Omental fat pad (tissue), 3 donors: ENCODE measurements at regions not wholly inside any gene's neighbourhood (a gene's known extent, or its start where the extent isn't known, plus 50 kb on each side); places are given as distances from the start of the nearest gene placed in this dataset.

ENCODE experiments used
- ATAC-seq: fragments of 150-250 bp; one replicate; pipeline ENCODE4 v1.9.1; 2016; ENCODE audit warnings: mild to moderate bottlenecking, moderate library complexity; ENCODE audit not compliant: low FRiP score
- DNase-seq: peaks from one replicate; pipeline ENCODE4 v3.0.0-alpha.2; 2019; ENCODE audit warnings: low spot score
- TF ChIP-seq, protein P1 (sequence below), 3 donors: fragments of 450-650 bp; IDR thresholded peaks; one replicate each; pipeline ENCODE4 v1.5.1; 2016 to 2017; ENCODE audit warnings: antibody characterized with exemption in 3 of 3, mild to moderate bottlenecking in 3 of 3, moderate library complexity in 2 of 3

DNA sequence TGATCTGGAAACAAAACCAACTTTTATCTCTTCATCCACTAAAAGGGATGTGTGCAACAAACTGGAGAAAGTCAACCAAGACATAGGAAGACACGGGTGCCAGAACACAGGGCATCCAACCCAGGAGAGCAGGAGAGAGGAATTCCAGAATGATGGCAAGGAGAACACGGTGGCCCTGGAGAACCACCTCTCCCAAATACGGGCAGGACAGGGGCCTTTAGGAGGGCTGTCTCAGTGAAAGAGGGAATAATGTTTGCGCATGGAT, 93.4 kb upstream of the EGLN3 start:
- no peak for DNase-seq
- TF ChIP-seq, protein P1, sequence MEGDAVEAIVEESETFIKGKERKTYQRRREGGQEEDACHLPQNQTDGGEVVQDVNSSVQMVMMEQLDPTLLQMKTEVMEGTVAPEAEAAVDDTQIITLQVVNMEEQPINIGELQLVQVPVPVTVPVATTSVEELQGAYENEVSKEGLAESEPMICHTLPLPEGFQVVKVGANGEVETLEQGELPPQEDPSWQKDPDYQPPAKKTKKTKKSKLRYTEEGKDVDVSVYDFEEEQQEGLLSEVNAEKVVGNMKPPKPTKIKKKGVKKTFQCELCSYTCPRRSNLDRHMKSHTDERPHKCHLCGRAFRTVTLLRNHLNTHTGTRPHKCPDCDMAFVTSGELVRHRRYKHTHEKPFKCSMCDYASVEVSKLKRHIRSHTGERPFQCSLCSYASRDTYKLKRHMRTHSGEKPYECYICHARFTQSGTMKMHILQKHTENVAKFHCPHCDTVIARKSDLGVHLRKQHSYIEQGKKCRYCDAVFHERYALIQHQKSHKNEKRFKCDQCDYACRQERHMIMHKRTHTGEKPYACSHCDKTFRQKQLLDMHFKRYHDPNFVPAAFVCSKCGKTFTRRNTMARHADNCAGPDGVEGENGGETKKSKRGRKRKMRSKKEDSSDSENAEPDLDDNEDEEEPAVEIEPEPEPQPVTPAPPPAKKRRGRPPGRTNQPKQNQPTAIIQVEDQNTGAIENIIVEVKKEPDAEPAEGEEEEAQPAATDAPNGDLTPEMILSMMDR (IDR thresholded peaks at IDR 0.05) = no peak

DNA sequence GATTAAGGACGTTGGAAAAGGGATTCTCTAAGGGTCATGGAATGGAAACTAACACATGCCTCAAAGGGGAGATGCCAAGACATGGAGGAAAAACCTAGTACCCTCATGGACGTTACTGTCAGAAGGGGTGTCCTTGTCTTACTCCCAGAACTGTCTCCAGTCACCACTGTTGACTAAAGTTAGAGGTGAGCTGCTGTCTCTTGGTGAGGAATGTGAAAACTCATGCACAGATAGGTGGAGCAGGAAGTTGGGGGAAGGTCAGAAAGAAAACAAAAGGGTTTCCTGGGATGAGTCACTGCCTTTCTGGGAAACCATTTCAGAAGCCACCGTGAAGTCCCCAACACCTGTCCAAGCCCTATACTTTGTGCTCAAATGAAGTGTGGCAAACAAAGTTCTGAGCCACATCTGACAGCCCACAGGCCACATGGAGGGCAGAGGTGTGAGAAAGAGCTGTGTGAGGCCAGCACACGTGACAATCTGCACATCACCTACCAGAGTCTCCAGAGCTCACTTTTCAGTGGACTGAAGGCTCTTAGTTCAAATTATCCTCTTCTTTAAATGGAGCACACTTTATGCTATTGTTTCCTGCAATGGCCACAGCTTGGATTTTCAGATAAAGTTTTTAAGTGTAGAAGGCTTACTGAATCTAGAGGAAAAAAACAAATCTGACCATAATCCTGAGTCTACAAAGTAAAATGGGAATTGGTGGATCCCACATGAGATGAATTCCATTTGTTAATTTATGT, 92.9 kb upstream of the EGLN3 start:
- ATAC-seq (no peak), DNase-seq (no peak)

More for the DNA sequence above, 93.4 kb upstream of the EGLN3 start:
- ATAC-seq = no peak

DNA sequence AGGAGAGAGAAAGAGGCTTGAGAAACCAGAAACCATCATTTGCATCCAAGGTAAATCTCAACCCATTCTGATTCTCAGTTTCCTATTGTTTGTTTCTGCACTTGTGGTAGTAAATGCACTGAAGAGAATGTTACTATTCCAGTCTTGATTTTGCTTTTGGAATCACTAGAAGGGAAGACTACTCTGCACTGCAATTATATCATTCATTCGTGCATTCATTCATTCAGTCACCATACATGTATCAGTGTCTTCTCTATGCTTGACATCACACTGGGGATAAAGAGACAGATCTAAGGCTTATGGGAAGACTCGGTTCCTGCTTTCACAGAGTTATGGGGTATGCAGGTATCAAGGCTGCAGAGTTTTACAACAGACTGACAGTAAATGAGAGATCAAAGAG, 90.3 kb upstream of the EGLN3 start:
- DNase-seq (no peak), ATAC-seq (no peak)
- TF ChIP-seq, protein P1 (IDR thresholded peaks at IDR 0.05) = no peak

More for the DNA sequence above, 92.9 kb upstream of the EGLN3 start:
- TF ChIP-seq, protein P1 (IDR thresholded peaks at IDR 0.05) = no peak

DNA sequence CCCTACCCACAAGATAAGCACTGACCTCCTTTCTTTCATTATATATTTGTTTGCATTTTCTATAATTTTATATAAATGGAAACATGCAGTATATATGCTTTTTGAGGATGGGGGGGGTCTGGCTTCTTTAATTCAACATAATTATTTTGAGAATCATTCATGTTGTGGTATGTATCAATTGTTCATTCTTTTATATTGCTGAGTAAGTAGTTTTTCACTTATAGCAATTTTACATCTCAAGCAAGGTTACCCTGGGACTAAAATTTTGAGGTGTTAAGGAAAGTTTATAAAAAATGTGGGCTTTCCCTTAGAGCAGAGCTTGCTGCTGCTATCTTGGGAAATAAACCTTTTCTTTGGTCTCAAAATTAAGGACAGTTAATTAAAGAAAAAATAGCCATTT, 89.9 kb upstream of the EGLN3 start:
- ATAC-seq = no peak
- TF ChIP-seq, protein P1 (IDR thresholded peaks at IDR 0.05) = no peak
- DNase-seq = no peak

DNA sequence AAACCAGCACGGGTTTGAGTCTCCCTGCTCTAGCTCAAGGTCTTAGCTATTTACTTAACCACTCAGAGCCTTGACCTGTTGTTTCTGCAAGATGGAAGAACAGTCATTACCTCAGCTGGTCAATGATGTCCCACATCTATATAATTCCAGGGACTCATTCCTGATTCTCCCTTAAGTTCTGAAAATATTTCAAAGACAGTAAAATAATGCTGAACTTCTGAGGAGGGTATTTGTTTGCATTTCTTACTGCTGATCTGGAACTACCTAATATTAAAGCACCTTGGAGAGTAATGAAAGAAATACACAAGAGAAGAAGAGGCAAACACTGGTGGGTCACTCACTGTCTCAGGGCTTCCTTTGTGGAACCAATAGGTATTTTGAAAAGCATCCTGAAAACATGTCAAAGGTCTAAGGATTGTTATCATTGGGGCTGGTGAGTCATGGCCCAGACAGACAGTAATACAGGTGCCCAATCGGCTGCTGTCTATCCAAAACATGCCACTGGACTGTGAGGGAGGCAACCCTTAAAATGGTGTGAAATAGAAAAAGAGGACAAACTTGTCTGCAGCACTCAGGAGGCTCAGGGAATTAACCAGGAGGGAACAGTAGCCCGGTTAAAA, 88.7 kb upstream of the EGLN3 start:
- ATAC-seq = no peak
- TF ChIP-seq, protein P1 (IDR thresholded peaks at IDR 0.05) = no peak
- no peak for DNase-seq

DNA sequence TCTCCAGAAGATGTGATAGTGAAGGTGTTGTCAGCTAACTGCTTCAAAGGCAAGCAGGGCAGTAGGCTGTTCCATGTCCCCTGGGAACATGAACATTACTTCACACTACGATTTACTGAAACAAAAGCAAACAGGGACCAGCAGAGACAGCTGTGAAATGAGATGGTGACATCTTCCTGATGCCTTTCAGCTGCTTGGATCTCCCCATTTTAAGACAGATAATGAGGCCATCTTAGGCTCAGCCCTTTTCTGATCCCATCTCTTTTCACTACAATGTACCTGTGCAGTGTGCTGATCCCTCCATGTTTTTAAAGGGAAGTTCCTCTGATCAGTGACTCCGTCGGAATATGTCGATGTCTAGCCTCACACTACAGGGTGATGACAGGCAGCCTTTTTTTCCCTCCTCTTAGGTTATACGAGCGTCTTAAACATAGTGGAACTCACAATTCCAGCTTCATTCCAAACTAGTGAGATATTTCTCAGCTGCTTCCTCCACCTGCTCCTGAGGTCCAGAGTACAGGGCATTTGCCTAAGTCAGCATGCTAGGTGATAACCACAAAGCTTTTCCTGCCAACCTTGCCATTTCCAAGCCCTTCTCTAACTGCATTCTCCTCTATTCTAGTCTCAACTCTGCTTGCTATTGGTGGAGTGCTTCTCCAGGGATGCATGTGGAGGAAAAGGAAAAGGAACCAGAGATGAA, 87.6 kb upstream of the EGLN3 start:
- TF ChIP-seq, protein P1 (IDR thresholded peaks at IDR 0.05) = no peak
- no peak for ATAC-seq
- no peak for DNase-seq
